GM21576 (cell line): ENCODE measurements at regions not wholly inside any gene's neighbourhood (a gene's known extent, or its start where the extent isn't known, plus 50 kb on each side); places are given as distances from the start of the nearest gene placed in this dataset.

Experiments used
- ATAC-seq: cut with Tn5 transposase; IDR thresholded peaks from one replicate; pipeline ENCODE4 v1.9.1; 2021; ENCODE audit warnings: mild to moderate bottlenecking, moderate library complexity; ENCODE audit not compliant: unreplicated experiment

GRCh38 chr13:110826861-110827672 is 87.8 kb downstream of the ANKRD10 start:
- ATAC-seq = no peak
